OCI-LY7 (cell line): ENCODE measurements at regions not wholly inside any gene's neighbourhood (a gene's known extent, or its start where the extent isn't known, plus 50 kb on each side); places are given as distances from the start of the nearest gene placed in this dataset.

ENCODE experiments used
- BruUV-seq: library from RNA; stranded (reverse); fragments of 400-500 nt; replicated peaks from 2 replicates; lab custom pipeline; 2021; lab: Mats Ljungman, UMichigan
- CTCF ChIA-PET: fragments of 300-600 bp; sonication (Branson Sonifier 250); formaldehyde crosslinking; loops from one replicate; lab custom pipeline; 2022; ENCODE audit warnings: antibody characterized with exemption; ENCODE audit not compliant: unreplicated experiment; lab: Charles Lee
- POLR2A ChIA-PET: fragments of 300-600 bp; sonication (Branson Sonifier 250); formaldehyde crosslinking; loops from one replicate; lab custom pipeline; 2022; ENCODE audit warnings: antibody characterized with exemption; lab: Charles Lee
- DNase-seq: peaks from one replicate; pipeline ENCODE4 v3.0.0-alpha.2; 2015; ENCODE audit warnings: low spot score
- H2AFZ ChIP-seq: fragments of 200-600 bp; sonication (generic), shearing (Covaris generic); 2 replicates; pipeline ENCODE4 v1.6.1; 2014; ENCODE audit warnings: mild to moderate bottlenecking, antibody characterized with exemption, low read length, moderate library complexity
- H3K27ac ChIP-seq: fragments of 200-600 bp; sonication (generic); 2 replicates; pipeline ENCODE4 v1.5.1; 2014; ENCODE audit warnings: mixed run types, low read depth, mild to moderate bottlenecking, moderate library complexity, low read length, inconsistent platforms; ENCODE audit not compliant: poor library complexity, severe bottlenecking
- H3K36me3 ChIP-seq: fragments of 200-600 bp; sonication (generic); 2 replicates; pipeline ENCODE4 v1.6.1; 2014; ENCODE audit warnings: mild to moderate bottlenecking, antibody characterized with exemption, low read length, moderate library complexity, mixed read lengths; ENCODE audit not compliant: insufficient read depth
- H3K4me1 ChIP-seq: fragments of 200-600 bp; sonication (generic); 2 replicates; pipeline ENCODE4 v1.5.1; 2014; ENCODE audit warnings: mild to moderate bottlenecking, low read length; ENCODE audit not compliant: insufficient read depth, poor library complexity, severe bottlenecking
- H3K4me2 ChIP-seq: fragments of 200-600 bp; sonication (generic); 2 replicates; pipeline ENCODE4 v1.6.1; 2014; ENCODE audit warnings: mild to moderate bottlenecking, low read length
- H3K4me3 ChIP-seq: fragments of 200-600 bp; sonication (generic); 2 replicates; pipeline ENCODE4 v1.5.1; 2014; ENCODE audit warnings: mild to moderate bottlenecking, low read depth, low read length; ENCODE audit not compliant: poor library complexity, severe bottlenecking
- H3K79me2 ChIP-seq: fragments of 200-600 bp; sonication (generic); 2 replicates; pipeline ENCODE4 v1.6.1; 2016; ENCODE audit warnings: low read depth, mild to moderate bottlenecking, low read length, moderate library complexity, mixed read lengths; ENCODE audit not compliant: insufficient read depth
- H3K9me2 ChIP-seq: fragments of 200-600 bp; sonication (generic); 2 replicates; pipeline ENCODE4 v1.6.1; 2016; ENCODE audit warnings: mild to moderate bottlenecking, low read length, mixed read lengths; ENCODE audit not compliant: insufficient read depth
- H3K9me3 ChIP-seq: fragments of 200-600 bp; sonication (generic); 2 replicates; pipeline ENCODE4 v1.6.1; 2014; ENCODE audit warnings: mild to moderate bottlenecking, mixed run types, low read length, mixed read lengths
- H4K20me1 ChIP-seq: fragments of 200-600 bp; sonication (generic); 2 replicates; pipeline ENCODE4 v1.6.1; 2014; ENCODE audit warnings: mild to moderate bottlenecking, antibody characterized with exemption, low read length, moderate library complexity, mixed read lengths; ENCODE audit not compliant: insufficient read depth
- CTCF ChIP-seq: fragments of 200-600 bp; sonication (generic); conservative IDR thresholded peaks from 2 replicates; pipeline ENCODE4 v1.5.1; 2014; ENCODE audit warnings: mild to moderate bottlenecking, antibody characterized with exemption, low read length, moderate library complexity, mixed read lengths
- EZH2phosphoT487 ChIP-seq: fragments of 200-600 bp; sonication (generic); IDR thresholded peaks from 2 replicates; pipeline ENCODE4 v1.6.1; 2018; ENCODE audit warnings: low read depth, borderline replicate concordance, mild to moderate bottlenecking, mixed run types, antibody characterized with exemption, low read length, moderate library complexity, mixed read lengths
- intact Hi-C: fragments of 100-400 bp; cut with micrococcal nuclease; formaldehyde crosslinking; loops from one replicate; pipeline ENCODE4 v1.10.0; 2022; ENCODE audit not compliant: unreplicated experiment

GRCh38 chr17:13729466-13730134 is 127.9 kb upstream of the HS3ST3A1 start:
- Histone ChIP-seq H3K4me2 (no peak overlapping the region), H3K9me2 (no peaks in the 10 kb centered on the region), H3K36me3 (no peaks in the 10 kb centered on the region), H3K79me2 (no peaks in the 10 kb centered on the region), H3K4me1 (no peaks in the 10 kb centered on the region), H3K27ac (no peak overlapping the region), H4K20me1 (no peaks in the 10 kb centered on the region), H3K4me3 (no peak overlapping the region), H3K9me3 (no peaks in the 10 kb centered on the region), H2AFZ (no peak overlapping the region)
- CTCF ChIA-PET = no interaction called here
- DNase-seq = no peak
- BruUV-seq = no TSS peak
- TF ChIP-seq EZH2phosphoT487 (no peak), CTCF (no peak)
- intact Hi-C loops = no loop called here
- POLR2A ChIA-PET = interaction anchor here (0.8 kb wide), 1 partner anchor 16 kb away, joined by 4 read pairs; no protein-coding TSS in a partner anchor

GRCh38 chr17:13734880-13735279 is 133.2 kb upstream of the HS3ST3A1 start:
- Histone ChIP-seq H4K20me1 (no peaks in the 10 kb centered on the region), H3K9me3 (no peaks in the 10 kb centered on the region), H3K27ac (no peak overlapping the region), H3K36me3 (no peaks in the 10 kb centered on the region), H2AFZ (no peak overlapping the region), H3K4me2 (no peak overlapping the region), H3K4me3 (no peak overlapping the region), H3K9me2 (no peaks in the 10 kb centered on the region), H3K4me1 (no peaks in the 10 kb centered on the region), H3K79me2 (no peaks in the 10 kb centered on the region)
- POLR2A ChIA-PET = no interaction called here
- no peak for TF ChIP-seq EZH2phosphoT487
- TF ChIP-seq CTCF = no peak
- DNase-seq = no peak
- BruUV-seq = no TSS peak
- intact Hi-C loops = no loop called here
- CTCF ChIA-PET = no interaction called here

- Histone ChIP-seq H3K79me2 (no peaks in the 10 kb centered on the region), H3K27ac (no peak overlapping the region), H4K20me1 (no peaks in the 10 kb centered on the region), H2AFZ (no peak overlapping the region), H3K4me3 (no peak overlapping the region), H3K9me3 (no peaks in the 10 kb centered on the region), H3K4me2 (no peak overlapping the region), H3K4me1 (no peaks in the 10 kb centered on the region), H3K36me3 (no peaks in the 10 kb centered on the region), H3K9me2 (no peaks in the 10 kb centered on the region)
- DNase-seq = no peak
- ChIA-PET POLR2A (no interaction called here), CTCF (no interaction called here)
- no peak for TF ChIP-seq EZH2phosphoT487
- TF ChIP-seq CTCF = no peak
- intact Hi-C loops = no loop called here
- BruUV-seq = no TSS peak
These were observed 133.7 kb upstream of the HS3ST3A1 start for GRCh38 chr17:13735444-13735843.
